Liver (tissue), 7 donors: ENCODE measurements at regions not wholly inside any gene's neighbourhood (a gene's known extent, or its start where the extent isn't known, plus 50 kb on each side); places are given as distances from the start of the nearest gene placed in this dataset.

Source experiments
- DNase-seq: peaks from one replicate; pipeline ENCODE4 v3.0.0-alpha.2; 2017; ENCODE audit warnings: low spot score
- H3K27ac ChIP-seq, 2 donors: one replicate each; pipeline ENCODE4 v1.7.0; 2013; ENCODE audit warnings: inconsistent platforms in 2 of 2, low read length in 2 of 2, control low read depth in 1 of 2, low read depth in 1 of 2, mild to moderate bottlenecking in 1 of 2
- H3K27me3 ChIP-seq, 4 donors: one replicate each; pipeline versions ENCODE4 v1.6.1 to v1.7.0; 2013; ENCODE audit warnings: low read length in 3 of 4, inconsistent platforms in 1 of 4, mild to moderate bottlenecking in 1 of 4, moderate library complexity in 1 of 4; ENCODE audit not compliant: control insufficient read depth in 4 of 4, insufficient read depth in 4 of 4
- H3K36me3 ChIP-seq, 4 donors: one replicate each; pipeline versions ENCODE4 v1.6.1 to v1.7.0; 2013; ENCODE audit warnings: low read length in 3 of 4, mild to moderate bottlenecking in 3 of 4, low read depth in 1 of 4, moderate library complexity in 1 of 4; ENCODE audit not compliant: control insufficient read depth in 4 of 4, insufficient read depth in 3 of 4
- H3K4me1 ChIP-seq, 4 donors: one replicate each; pipeline versions ENCODE4 v1.6.1 to v1.7.0; 2013; ENCODE audit warnings: low read length in 3 of 4, mild to moderate bottlenecking in 3 of 4, moderate library complexity in 1 of 4; ENCODE audit not compliant: control insufficient read depth in 4 of 4, insufficient read depth in 4 of 4
- H3K4me3 ChIP-seq, 3 donors: one replicate each; pipeline versions ENCODE4 v1.6.1 to v1.7.0; 2013; ENCODE audit warnings: low read length in 3 of 3, control low read depth in 1 of 3, low read depth in 1 of 3, mild to moderate bottlenecking in 1 of 3
- H3K9ac ChIP-seq, 2 donors: one replicate each; pipeline ENCODE4 v1.7.0; 2013; ENCODE audit warnings: low read length in 2 of 2, mild to moderate bottlenecking in 2 of 2, moderate library complexity in 2 of 2, control low read depth in 1 of 2, low read depth in 1 of 2
- H3K9me3 ChIP-seq, 4 donors: one replicate each; pipeline versions ENCODE4 v1.6.1 to v1.7.0; 2013; ENCODE audit warnings: low read length in 3 of 4; ENCODE audit not compliant: control insufficient read depth in 4 of 4
- EGR1 ChIP-seq, 2 donors: IDR thresholded peaks; 2 replicates each; pipeline ENCODE4 v1.6.1; 2016 to 2018; ENCODE audit warnings: antibody characterized with exemption in 2 of 2, low read depth in 2 of 2
- FOXA1 ChIP-seq: IDR thresholded peaks from 2 replicates; pipeline ENCODE4 v1.6.1; 2016; ENCODE audit warnings: antibody characterized with exemption
- FOXA2 ChIP-seq: IDR thresholded peaks from 2 replicates; pipeline ENCODE4 v1.6.1; 2016; ENCODE audit warnings: antibody characterized with exemption
- GABPA ChIP-seq, 2 donors: IDR thresholded peaks in 1 of 2; conservative IDR thresholded peaks in 1 of 2; 2 replicates each; pipeline ENCODE4 v1.6.1; 2016; ENCODE audit warnings: antibody characterized with exemption in 2 of 2, mild to moderate bottlenecking in 1 of 2, moderate library complexity in 1 of 2
- HNF4A ChIP-seq, 2 donors: conservative IDR thresholded peaks; 2 replicates each; pipeline ENCODE4 v1.6.1; 2016; ENCODE audit warnings: antibody characterized with exemption in 2 of 2, mild to moderate bottlenecking in 2 of 2
- HNF4G ChIP-seq: IDR thresholded peaks from 2 replicates; pipeline ENCODE4 v1.6.1; 2016; ENCODE audit warnings: antibody characterized with exemption
- JUND ChIP-seq, 2 donors: IDR thresholded peaks; 2 replicates each; pipeline ENCODE4 v1.6.1; 2016; ENCODE audit warnings: antibody characterized with exemption in 2 of 2
- MAX ChIP-seq: IDR thresholded peaks from 2 replicates; pipeline ENCODE4 v1.6.1; 2016; ENCODE audit warnings: antibody characterized with exemption
- NR2F2 ChIP-seq: IDR thresholded peaks from 2 replicates; pipeline ENCODE4 v1.6.1; 2016; ENCODE audit warnings: antibody characterized with exemption
- RAD21 ChIP-seq, 2 donors: IDR thresholded peaks; 2 replicates each; pipeline ENCODE4 v1.6.1; 2016; ENCODE audit warnings: antibody characterized with exemption in 2 of 2, mild to moderate bottlenecking in 2 of 2
- RXRA ChIP-seq, 2 donors: IDR thresholded peaks; 2 replicates each; pipeline ENCODE4 v1.6.1; 2017 to 2018; ENCODE audit warnings: antibody characterized with exemption in 2 of 2, mild to moderate bottlenecking in 1 of 2
- SP1 ChIP-seq: IDR thresholded peaks from 2 replicates; pipeline ENCODE4 v1.6.1; 2018; ENCODE audit warnings: antibody characterized with exemption, mild to moderate bottlenecking
- TAF1 ChIP-seq: conservative IDR thresholded peaks from 2 replicates; pipeline ENCODE4 v1.6.1; 2016; ENCODE audit warnings: antibody characterized with exemption, mild to moderate bottlenecking
- YY1 ChIP-seq: IDR thresholded peaks from 2 replicates; pipeline ENCODE4 v1.6.1; 2016; ENCODE audit warnings: antibody characterized with exemption, mild to moderate bottlenecking
- ZBTB33 ChIP-seq: IDR thresholded peaks from 2 replicates; pipeline ENCODE4 v1.6.1; 2016; ENCODE audit warnings: antibody characterized with exemption
- WGBS: extraction: QIAGEN DNeasy Blood & Tissue Kit; methylation state at CpG from one replicate; pipeline ENCODE4 v1.1.7; 2013; 5-methylcytosine and 5-hydroxymethylcytosine counted together
- TF ChIP-seq, protein P1 (sequence below): IDR thresholded peaks from 2 replicates; pipeline ENCODE4 v1.6.1; 2016; ENCODE audit warnings: antibody characterized with exemption, mild to moderate bottlenecking
- donor health status: healthy.
- donor health status: healthy.
- donor health status: healthy.
- donor health status: healthy.

GRCh38 chr9:11966786-11967185 is 726.4 kb upstream of the TYRP1 start:
- Histone ChIP-seq H3K9ac (no peak overlapping the region), H3K36me3 (no peaks in the 10 kb centered on the region), H3K27ac (no peak overlapping the region), H3K4me3 (no peak overlapping the region), H3K27me3 (no peaks in the 10 kb centered on the region), H3K9me3 (peaks cover 0 to 1% (median 0%) of the 10 kb centered on the region in 4 donors), H3K4me1 (no peaks in the 10 kb centered on the region)
- no peak for TF ChIP-seq FOXA2
- TF ChIP-seq RXRA (IDR thresholded peaks at IDR 0.05), result no peak
- no peak for TF ChIP-seq JUND (IDR thresholded peaks at IDR 0.05)
- TF ChIP-seq HNF4G, result no peak
- TF ChIP-seq NR2F2, result no peak
- TF ChIP-seq HNF4A (conservative IDR thresholded peaks at IDR 0.05), result no peak
- no peak for TF ChIP-seq MAX
- TF ChIP-seq SP1, result no peak
- TF ChIP-seq GABPA (IDR thresholded peaks at IDR 0.05 in 1 of 2, conservative IDR thresholded peaks at IDR 0.05 in 1 of 2), result no peak
- TF ChIP-seq RAD21 (IDR thresholded peaks at IDR 0.05), result no peak
- no peak for TF ChIP-seq YY1
- no peak for TF ChIP-seq TAF1
- no peak for DNase-seq
- WGBS, result 49% methylated on average over 4 of the region's 4 CpGs

GRCh38 chr9:11968631-11969030 is 724.6 kb upstream of the TYRP1 start:
- Histone ChIP-seq H3K27ac (no peak overlapping the region), H3K27me3 (no peaks in the 10 kb centered on the region), H3K9me3 (peaks cover 0 to 1% (median 0%) of the 10 kb centered on the region in 4 donors), H3K4me3 (no peak overlapping the region), H3K4me1 (no peaks in the 10 kb centered on the region), H3K36me3 (no peaks in the 10 kb centered on the region), H3K9ac (no peak overlapping the region)
- WGBS, result 45% methylated on average over 1 of the region's 1 CpG
- DNase-seq, result no peak
- no peak for TF ChIP-seq FOXA2
- no peak for TF ChIP-seq RXRA (IDR thresholded peaks at IDR 0.05)
- no peak for TF ChIP-seq YY1
- no peak for TF ChIP-seq NR2F2
- no peak for TF ChIP-seq TAF1
- TF ChIP-seq, protein P1, sequence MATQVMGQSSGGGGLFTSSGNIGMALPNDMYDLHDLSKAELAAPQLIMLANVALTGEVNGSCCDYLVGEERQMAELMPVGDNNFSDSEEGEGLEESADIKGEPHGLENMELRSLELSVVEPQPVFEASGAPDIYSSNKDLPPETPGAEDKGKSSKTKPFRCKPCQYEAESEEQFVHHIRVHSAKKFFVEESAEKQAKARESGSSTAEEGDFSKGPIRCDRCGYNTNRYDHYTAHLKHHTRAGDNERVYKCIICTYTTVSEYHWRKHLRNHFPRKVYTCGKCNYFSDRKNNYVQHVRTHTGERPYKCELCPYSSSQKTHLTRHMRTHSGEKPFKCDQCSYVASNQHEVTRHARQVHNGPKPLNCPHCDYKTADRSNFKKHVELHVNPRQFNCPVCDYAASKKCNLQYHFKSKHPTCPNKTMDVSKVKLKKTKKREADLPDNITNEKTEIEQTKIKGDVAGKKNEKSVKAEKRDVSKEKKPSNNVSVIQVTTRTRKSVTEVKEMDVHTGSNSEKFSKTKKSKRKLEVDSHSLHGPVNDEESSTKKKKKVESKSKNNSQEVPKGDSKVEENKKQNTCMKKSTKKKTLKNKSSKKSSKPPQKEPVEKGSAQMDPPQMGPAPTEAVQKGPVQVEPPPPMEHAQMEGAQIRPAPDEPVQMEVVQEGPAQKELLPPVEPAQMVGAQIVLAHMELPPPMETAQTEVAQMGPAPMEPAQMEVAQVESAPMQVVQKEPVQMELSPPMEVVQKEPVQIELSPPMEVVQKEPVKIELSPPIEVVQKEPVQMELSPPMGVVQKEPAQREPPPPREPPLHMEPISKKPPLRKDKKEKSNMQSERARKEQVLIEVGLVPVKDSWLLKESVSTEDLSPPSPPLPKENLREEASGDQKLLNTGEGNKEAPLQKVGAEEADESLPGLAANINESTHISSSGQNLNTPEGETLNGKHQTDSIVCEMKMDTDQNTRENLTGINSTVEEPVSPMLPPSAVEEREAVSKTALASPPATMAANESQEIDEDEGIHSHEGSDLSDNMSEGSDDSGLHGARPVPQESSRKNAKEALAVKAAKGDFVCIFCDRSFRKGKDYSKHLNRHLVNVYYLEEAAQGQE, result no peak
- no peak for TF ChIP-seq ZBTB33
- no peak for TF ChIP-seq EGR1 (IDR thresholded peaks at IDR 0.05; ENCODE audit: low read depth in 2 of 2)
- no peak for TF ChIP-seq FOXA1
- no peak for TF ChIP-seq HNF4G
- TF ChIP-seq RAD21 (IDR thresholded peaks at IDR 0.05), result no peak
- TF ChIP-seq MAX, result no peak
- no peak for TF ChIP-seq HNF4A (conservative IDR thresholded peaks at IDR 0.05)
